ENCODE measurements at regions not wholly inside any gene's neighbourhood (a gene's known extent, or its start where the extent isn't known, plus 50 kb on each side); places are given as distances from the start of the nearest gene placed in this dataset.

DNA sequence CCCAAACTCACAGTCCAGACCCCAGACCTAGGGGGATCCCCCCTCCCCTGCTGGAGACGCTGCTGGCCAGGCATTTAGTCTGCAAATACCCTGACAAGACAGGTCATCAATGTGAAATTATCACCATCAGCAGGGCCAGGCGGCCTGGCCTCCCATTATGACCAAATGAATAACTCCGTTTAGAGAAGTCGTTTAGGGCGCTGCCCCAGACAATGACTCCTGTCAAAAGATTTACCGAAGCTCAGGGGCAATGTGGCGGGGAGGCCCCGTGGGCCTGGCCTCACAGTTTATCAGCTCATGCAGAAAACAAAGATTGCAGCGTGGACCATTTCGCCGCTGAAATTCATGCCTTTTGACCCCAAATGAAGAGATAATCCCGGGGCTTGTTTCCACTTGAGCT is 76.5 kb downstream of the HMX1 start:
- TF ChIP-seq, protein P1, sequence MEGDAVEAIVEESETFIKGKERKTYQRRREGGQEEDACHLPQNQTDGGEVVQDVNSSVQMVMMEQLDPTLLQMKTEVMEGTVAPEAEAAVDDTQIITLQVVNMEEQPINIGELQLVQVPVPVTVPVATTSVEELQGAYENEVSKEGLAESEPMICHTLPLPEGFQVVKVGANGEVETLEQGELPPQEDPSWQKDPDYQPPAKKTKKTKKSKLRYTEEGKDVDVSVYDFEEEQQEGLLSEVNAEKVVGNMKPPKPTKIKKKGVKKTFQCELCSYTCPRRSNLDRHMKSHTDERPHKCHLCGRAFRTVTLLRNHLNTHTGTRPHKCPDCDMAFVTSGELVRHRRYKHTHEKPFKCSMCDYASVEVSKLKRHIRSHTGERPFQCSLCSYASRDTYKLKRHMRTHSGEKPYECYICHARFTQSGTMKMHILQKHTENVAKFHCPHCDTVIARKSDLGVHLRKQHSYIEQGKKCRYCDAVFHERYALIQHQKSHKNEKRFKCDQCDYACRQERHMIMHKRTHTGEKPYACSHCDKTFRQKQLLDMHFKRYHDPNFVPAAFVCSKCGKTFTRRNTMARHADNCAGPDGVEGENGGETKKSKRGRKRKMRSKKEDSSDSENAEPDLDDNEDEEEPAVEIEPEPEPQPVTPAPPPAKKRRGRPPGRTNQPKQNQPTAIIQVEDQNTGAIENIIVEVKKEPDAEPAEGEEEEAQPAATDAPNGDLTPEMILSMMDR (optimal IDR thresholded peaks at IDR 0.05 in 1 of 3, IDR thresholded peaks at IDR 0.05 in 1 of 3, conservative IDR thresholded peaks at IDR 0.05 in 1 of 3; ENCODE audit: extremely low read depth in 1 of 3, insufficient read depth in 2 of 3, low read length in 3 of 3) = no peak
- no peak for TF ChIP-seq EZH2 (IDR thresholded peaks at IDR 0.05; ENCODE audit: low read length)
